ENCODE measurements at regions not wholly inside any gene's neighbourhood (a gene's known extent, or its start where the extent isn't known, plus 50 kb on each side); places are given as distances from the start of the nearest gene placed in this dataset.
"Not testable (repeated sequence)": the region's sequence is repeated elsewhere in the genome, so short reads cannot be mapped to it uniquely, and the experiment has no call there.

GRCh38 chr5:92147798-92148197, 764.7 kb upstream of the ARRDC3 start:
- H3K4me3 ChIP-seq (ENCODE audit: low read depth, low read length), result no peak overlapping the region
- TF ChIP-seq POLR2A (IDR thresholded peaks at IDR 0.05; ENCODE audit: extremely low read depth, insufficient read length) (no peak), MAX (IDR thresholded peaks at IDR 0.05; ENCODE audit: low read depth, low read length) (no peak), MYC (IDR thresholded peaks at IDR 0.05; ENCODE audit: low read depth, low read length) (no peak)
- TF ChIP-seq, protein P1, sequence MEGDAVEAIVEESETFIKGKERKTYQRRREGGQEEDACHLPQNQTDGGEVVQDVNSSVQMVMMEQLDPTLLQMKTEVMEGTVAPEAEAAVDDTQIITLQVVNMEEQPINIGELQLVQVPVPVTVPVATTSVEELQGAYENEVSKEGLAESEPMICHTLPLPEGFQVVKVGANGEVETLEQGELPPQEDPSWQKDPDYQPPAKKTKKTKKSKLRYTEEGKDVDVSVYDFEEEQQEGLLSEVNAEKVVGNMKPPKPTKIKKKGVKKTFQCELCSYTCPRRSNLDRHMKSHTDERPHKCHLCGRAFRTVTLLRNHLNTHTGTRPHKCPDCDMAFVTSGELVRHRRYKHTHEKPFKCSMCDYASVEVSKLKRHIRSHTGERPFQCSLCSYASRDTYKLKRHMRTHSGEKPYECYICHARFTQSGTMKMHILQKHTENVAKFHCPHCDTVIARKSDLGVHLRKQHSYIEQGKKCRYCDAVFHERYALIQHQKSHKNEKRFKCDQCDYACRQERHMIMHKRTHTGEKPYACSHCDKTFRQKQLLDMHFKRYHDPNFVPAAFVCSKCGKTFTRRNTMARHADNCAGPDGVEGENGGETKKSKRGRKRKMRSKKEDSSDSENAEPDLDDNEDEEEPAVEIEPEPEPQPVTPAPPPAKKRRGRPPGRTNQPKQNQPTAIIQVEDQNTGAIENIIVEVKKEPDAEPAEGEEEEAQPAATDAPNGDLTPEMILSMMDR (IDR thresholded peaks at IDR 0.05; ENCODE audit: low read depth, low read length), result no peak
- DNase-seq (ENCODE audit: low read depth), result no peak

DNA sequence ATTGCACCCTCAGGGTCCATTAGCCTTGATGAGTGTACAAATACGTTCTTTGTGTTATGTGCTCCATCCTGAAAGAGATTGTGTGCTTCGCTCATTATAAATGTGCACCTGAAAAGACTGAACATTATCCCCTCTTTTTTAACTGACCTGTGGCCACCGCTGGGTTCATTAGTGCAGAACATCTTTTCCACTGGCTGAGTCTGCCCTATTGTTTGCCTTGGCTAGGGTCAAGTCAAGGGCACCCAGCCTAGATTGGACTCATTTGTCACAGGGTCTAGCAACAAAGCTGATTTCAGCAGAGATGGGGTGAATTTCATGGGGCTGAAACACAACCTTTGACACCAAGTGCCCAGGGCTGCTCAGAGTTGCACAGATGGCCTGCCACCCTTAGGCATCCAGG, 764.1 kb upstream of the ARRDC3 start:
- no peak for DNase-seq (ENCODE audit: low read depth)
- H3K4me3 ChIP-seq (ENCODE audit: low read depth, low read length), result no peak overlapping the region
- TF ChIP-seq MYC (IDR thresholded peaks at IDR 0.05; ENCODE audit: low read depth, low read length) (no peak), MAX (IDR thresholded peaks at IDR 0.05; ENCODE audit: low read depth, low read length) (no peak), POLR2A (IDR thresholded peaks at IDR 0.05; ENCODE audit: extremely low read depth, insufficient read length) (no peak)
- TF ChIP-seq, protein P1 (IDR thresholded peaks at IDR 0.05; ENCODE audit: low read depth, low read length), result no peak

- no peak for DNase-seq (ENCODE audit: low read depth)
- no peak for TF ChIP-seq POLR2A (IDR thresholded peaks at IDR 0.05; ENCODE audit: extremely low read depth, insufficient read length)
- no peak for TF ChIP-seq MYC (IDR thresholded peaks at IDR 0.05; ENCODE audit: low read depth, low read length)
- TF ChIP-seq MAX (IDR thresholded peaks at IDR 0.05; ENCODE audit: low read depth, low read length), result no peak
- TF ChIP-seq, protein P1 (IDR thresholded peaks at IDR 0.05; ENCODE audit: low read depth, low read length), result no peak
Observed at GRCh38 chr5:92145852-92146251, 762.7 kb upstream of the ARRDC3 start.

GRCh38 chr5:92144824-92145223, 761.7 kb upstream of the ARRDC3 start:
- no peak for DNase-seq (ENCODE audit: low read depth)
- H3K4me3 ChIP-seq (ENCODE audit: low read depth, low read length), result no peak overlapping the region
- no peak for TF ChIP-seq MYC (IDR thresholded peaks at IDR 0.05; ENCODE audit: low read depth, low read length)
- TF ChIP-seq, protein P1 (IDR thresholded peaks at IDR 0.05; ENCODE audit: low read depth, low read length), result no peak
- TF ChIP-seq MAX (IDR thresholded peaks at IDR 0.05; ENCODE audit: low read depth, low read length), result no peak
- no peak for TF ChIP-seq POLR2A (IDR thresholded peaks at IDR 0.05; ENCODE audit: extremely low read depth, insufficient read length)

More at GRCh38 chr5:92145852-92146251, 762.7 kb upstream of the ARRDC3 start:
- no peak overlapping the region for H3K4me3 ChIP-seq (ENCODE audit: low read depth, low read length)

GRCh38 chr5:92132294-92132908, 749.3 kb upstream of the ARRDC3 start:
- not testable (repeated sequence) for DNase-seq (ENCODE audit: low read depth); H3K4me3 ChIP-seq (ENCODE audit: low read depth, low read length)

GRCh38 chr5:92126182-92126581, 743.1 kb upstream of the ARRDC3 start:
- TF ChIP-seq MAX (IDR thresholded peaks at IDR 0.05; ENCODE audit: low read depth, low read length), result no peak
- no peak for DNase-seq (ENCODE audit: low read depth)
- H3K4me3 ChIP-seq (ENCODE audit: low read depth, low read length), result no peak overlapping the region

DNA sequence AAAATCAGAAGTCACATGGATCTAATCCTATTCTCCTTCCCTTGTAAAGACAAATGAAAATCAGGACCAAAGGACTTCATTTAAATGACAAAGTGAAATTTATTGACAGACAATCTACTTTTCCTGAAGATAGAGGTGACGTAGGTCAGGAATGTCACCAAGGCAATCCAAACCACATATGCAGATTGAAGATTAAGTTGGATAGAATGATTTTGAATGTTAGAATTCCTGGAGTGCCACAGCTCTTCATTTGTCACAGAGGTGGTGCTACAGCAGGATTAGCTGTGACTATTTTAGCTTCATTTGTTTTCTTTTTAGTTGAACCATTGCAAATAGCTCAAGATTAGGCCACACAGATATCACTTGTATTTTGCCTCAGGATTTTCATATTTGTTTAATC, 736.0 kb upstream of the ARRDC3 start:
- TF ChIP-seq MYC (IDR thresholded peaks at IDR 0.05; ENCODE audit: low read depth, low read length), result no peak
- no peak for TF ChIP-seq MAX (IDR thresholded peaks at IDR 0.05; ENCODE audit: low read depth, low read length)
- TF ChIP-seq, protein P1 (IDR thresholded peaks at IDR 0.05; ENCODE audit: low read depth, low read length), result no peak
- TF ChIP-seq POLR2A (IDR thresholded peaks at IDR 0.05; ENCODE audit: extremely low read depth, insufficient read length), result no peak
- DNase-seq (ENCODE audit: low read depth), result no peak
- H3K4me3 ChIP-seq (ENCODE audit: low read depth, low read length), result no peak overlapping the region

Measured in NB4 (cell line).